H9 (cell line): ENCODE measurements at regions not wholly inside any gene's neighbourhood (a gene's known extent, or its start where the extent isn't known, plus 50 kb on each side); places are given as distances from the start of the nearest gene placed in this dataset.

ENCODE experiments used
- DNase-seq: peaks from one replicate; pipeline ENCODE4 v3.0.0-alpha.2; 2017
- H2AFZ ChIP-seq: one replicate; pipeline ENCODE4 v1.6.1; 2013; ENCODE audit warnings: mild to moderate bottlenecking, low read length, control low read depth, moderate library complexity
- H2AK5ac ChIP-seq: 2 replicates; pipeline ENCODE4 v1.6.1; 2013; ENCODE audit warnings: low read length, control low read depth, mixed read lengths; ENCODE audit not compliant: insufficient read length
- H2BK120ac ChIP-seq: one replicate; pipeline ENCODE4 v1.6.1; 2013; ENCODE audit warnings: low read depth, mild to moderate bottlenecking, low read length, control low read depth, inconsistent platforms; ENCODE audit not compliant: poor library complexity, severe bottlenecking
- H2BK12ac ChIP-seq: 2 replicates; pipeline ENCODE4 v1.6.1; 2013; ENCODE audit warnings: low read length, control low read depth, mixed read lengths, low read depth; ENCODE audit not compliant: insufficient read length
- H2BK15ac ChIP-seq: 2 replicates; pipeline ENCODE4 v1.6.1; 2013; ENCODE audit warnings: low read depth, low read length, control low read depth
- H2BK20ac ChIP-seq: one replicate; pipeline ENCODE4 v1.6.1; 2013; ENCODE audit warnings: low read depth, mild to moderate bottlenecking, low read length, control low read depth, inconsistent platforms; ENCODE audit not compliant: poor library complexity, severe bottlenecking
- H2BK5ac ChIP-seq: 2 replicates; pipeline ENCODE4 v1.6.1; 2013; ENCODE audit warnings: low read length, control low read depth, mixed read lengths; ENCODE audit not compliant: insufficient read length
- H3K14ac ChIP-seq: 2 replicates; pipeline ENCODE4 v1.6.1; 2013; ENCODE audit warnings: low read length, control low read depth; ENCODE audit not compliant: insufficient read depth
- H3K18ac ChIP-seq: 2 replicates; pipeline ENCODE4 v1.6.1; 2013; ENCODE audit warnings: low read depth, mild to moderate bottlenecking, mixed read lengths, low read length, control low read depth; ENCODE audit not compliant: insufficient read length
- H3K23ac ChIP-seq: 2 replicates; pipeline ENCODE4 v1.6.1; 2013; ENCODE audit warnings: low read length, control low read depth, mixed read lengths, low read depth; ENCODE audit not compliant: insufficient read length
- H3K23me2 ChIP-seq: 2 replicates; pipeline ENCODE4 v1.6.1; 2013; ENCODE audit warnings: low read depth, mild to moderate bottlenecking, mixed read lengths, low read length, control low read depth; ENCODE audit not compliant: insufficient read length, poor library complexity, severe bottlenecking
- H3K27ac ChIP-seq: 2 replicates; pipeline ENCODE4 v1.5.1; 2013; ENCODE audit warnings: low read length, control low read depth, mixed read lengths, low read depth; ENCODE audit not compliant: insufficient read length
- H3K27me3 ChIP-seq: 2 replicates; pipeline ENCODE4 v1.6.1; 2013; ENCODE audit warnings: low read length, control low read depth, inconsistent platforms; ENCODE audit not compliant: insufficient read depth
- H3K4ac ChIP-seq: 2 replicates; pipeline ENCODE4 v1.6.1; 2013; ENCODE audit warnings: low read depth, mild to moderate bottlenecking, control low read depth, inconsistent platforms, low read length, moderate library complexity
- H3K4me1 ChIP-seq: 2 replicates; pipeline ENCODE4 v1.6.1; 2013; ENCODE audit warnings: low read length, control low read depth, inconsistent platforms; ENCODE audit not compliant: insufficient read depth
- H3K4me2 ChIP-seq: 2 replicates; pipeline ENCODE4 v1.6.1; 2013; ENCODE audit warnings: low read length, control low read depth, mixed read lengths; ENCODE audit not compliant: insufficient read length, insufficient read depth
- H3K56ac ChIP-seq: 2 replicates; pipeline ENCODE4 v1.6.1; 2013; ENCODE audit warnings: low read depth, mild to moderate bottlenecking, mixed read lengths, low read length, control low read depth; ENCODE audit not compliant: insufficient read length
- H3K79me1 ChIP-seq: 2 replicates; pipeline ENCODE4 v1.6.1; 2013; ENCODE audit warnings: low read depth, mild to moderate bottlenecking, moderate library complexity, low read length, control low read depth, inconsistent platforms; ENCODE audit not compliant: insufficient read depth, poor library complexity, severe bottlenecking
- H3K79me2 ChIP-seq: 2 replicates; pipeline ENCODE4 v1.6.1; 2013; ENCODE audit warnings: low read length, control low read depth, inconsistent platforms; ENCODE audit not compliant: insufficient read depth
- H3K9ac ChIP-seq: 2 replicates; pipeline ENCODE4 v1.6.1; 2013; ENCODE audit warnings: low read length, control low read depth, mixed read lengths; ENCODE audit not compliant: insufficient read length; ENCODE audit errors: extremely low read depth
- H3K9me3 ChIP-seq: one replicate; pipeline ENCODE4 v1.6.1; 2013; ENCODE audit warnings: low read depth, low read length, inconsistent platforms; ENCODE audit not compliant: control insufficient read depth
- H3T11ph ChIP-seq: one replicate; pipeline ENCODE4 v1.6.1; 2013; ENCODE audit warnings: mild to moderate bottlenecking, low read length, control low read depth, inconsistent platforms
- H4K20me1 ChIP-seq: one replicate; pipeline ENCODE4 v1.6.1; 2013; ENCODE audit not compliant: control insufficient read depth, insufficient read length, insufficient read depth
- H4K5ac ChIP-seq: 2 replicates; pipeline ENCODE4 v1.6.1; 2013; ENCODE audit warnings: low read depth, mild to moderate bottlenecking, mixed read lengths, low read length, control low read depth; ENCODE audit not compliant: insufficient read length
- H4K8ac ChIP-seq: replicated peaks from 2 replicates; pipeline ENCODE4 v1.6.1; 2013; ENCODE audit warnings: low read length, control low read depth, mixed read lengths, low read depth; ENCODE audit not compliant: insufficient read length
- H4K91ac ChIP-seq: 2 replicates; pipeline ENCODE4 v1.6.1; 2013; ENCODE audit warnings: low read depth, mild to moderate bottlenecking, moderate library complexity, mixed read lengths, low read length, control low read depth; ENCODE audit not compliant: insufficient read length
- H3K27ac Mint-ChIP-seq, 3 experiments: 2 replicates in 2 of 3; 3 replicates in 1 of 3; pipeline ENCODE4 v1.8.0; 2020 to 2021; ENCODE audit warnings: mixed read lengths in 3 of 3, mild to moderate bottlenecking in 1 of 3, moderate library complexity in 1 of 3
- H3K27me3 Mint-ChIP-seq: 2 replicates; pipeline ENCODE4 v1.8.0; 2021; ENCODE audit warnings: low read depth, mild to moderate bottlenecking, moderate library complexity, mixed read lengths
- H3K36me3 Mint-ChIP-seq, 3 experiments: 2 replicates in 2 of 3; 3 replicates in 1 of 3; pipeline ENCODE4 v1.8.0; 2020 to 2021; ENCODE audit warnings: low read depth in 3 of 3, mixed read lengths in 3 of 3; ENCODE audit not compliant: insufficient read depth in 1 of 3
- H3K4me1 Mint-ChIP-seq, 2 experiments: 2 replicates each; pipeline ENCODE4 v1.8.0; 2020; ENCODE audit warnings: mixed read lengths in 2 of 2
- H3K4me3 Mint-ChIP-seq, 2 experiments: 2 replicates in 1 of 2; 3 replicates in 1 of 2; pipeline ENCODE4 v1.8.0; 2020 to 2021; ENCODE audit warnings: mild to moderate bottlenecking in 2 of 2, mixed read lengths in 2 of 2, moderate library complexity in 1 of 2
- H3K9me3 Mint-ChIP-seq, 2 experiments: 2 replicates in 1 of 2; 3 replicates in 1 of 2; pipeline ENCODE4 v1.8.0; 2020; ENCODE audit warnings: mild to moderate bottlenecking in 2 of 2, mixed read lengths in 2 of 2, moderate library complexity in 1 of 2
- WGBS: extraction: QIAGEN DNeasy Blood & Tissue Kit; methylation state at CpG from one replicate; pipeline ENCODE4 v1.1.7; 2013; ENCODE audit warnings: missing lambda C conversion rate, low lambda C conversion rate, mixed read lengths; ENCODE audit not compliant: insufficient read length; ENCODE audit errors: extremely low coverage; 5-methylcytosine and 5-hydroxymethylcytosine counted together
- TF ChIP-seq, protein P1 (sequence below): fragments of 200-600 bp; sonication (generic); conservative IDR thresholded peaks from 3 replicates; pipeline ENCODE4 v1.8.0; 2021; ENCODE audit warnings: antibody characterized with exemption, mild to moderate bottlenecking

DNA sequence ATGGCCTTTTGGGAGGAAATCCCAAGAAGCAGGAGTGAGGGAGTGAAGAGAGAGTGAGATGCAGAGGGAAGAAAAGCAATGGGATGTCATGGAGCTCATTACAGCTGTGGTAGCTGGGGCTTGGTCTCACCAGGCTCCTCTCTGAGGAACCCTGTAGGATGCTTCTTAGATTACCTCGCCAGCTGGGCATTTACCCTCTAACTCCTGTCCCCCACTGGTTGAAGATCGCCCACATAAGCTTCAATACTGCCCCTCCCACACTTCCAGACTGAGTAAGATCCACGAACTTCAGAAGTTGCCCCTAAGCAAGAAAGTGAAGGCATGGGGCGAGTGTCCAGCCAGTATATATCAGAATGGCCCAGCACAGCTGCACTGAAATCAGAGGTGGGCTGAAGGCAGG, 58.1 kb upstream of the SLC35B4 start:
- no peak overlapping the region for H3K18ac ChIP-seq
- no peaks in the 10 kb centered on the region for H3K4me1 ChIP-seq
- no peak overlapping the region for H2BK12ac ChIP-seq
- no peak overlapping the region for H3K27ac Mint-ChIP-seq
- no peaks in the 10 kb centered on the region for H3K9me3 ChIP-seq
- H4K20me1 ChIP-seq = no peaks in the 10 kb centered on the region
- H4K91ac ChIP-seq = no peak overlapping the region
- no peak overlapping the region for H2AK5ac ChIP-seq
- WGBS = no CpG with 5 or more reads among the region's 4 CpGs
- no peak overlapping the region for H2BK5ac ChIP-seq
- H3K9ac ChIP-seq = no peak overlapping the region
- no peak overlapping the region for H2BK120ac ChIP-seq
- no peak overlapping the region for H3K27ac ChIP-seq
- no peak overlapping the region for H3K14ac ChIP-seq
- no peak overlapping the region for H3K23ac ChIP-seq
- H3T11ph ChIP-seq = no peak overlapping the region
- H3K27me3 Mint-ChIP-seq = peaks cover 22% of the 10 kb centered on the region
- H3K4me1 Mint-ChIP-seq = no peaks in the 10 kb centered on the region; a peak in 1 of 4 replicates
- H4K8ac ChIP-seq = no peak overlapping the region
- H3K23me2 ChIP-seq = no peaks in the 10 kb centered on the region
- no peaks in the 10 kb centered on the region for H3K79me2 ChIP-seq
- no peak overlapping the region for H2BK20ac ChIP-seq
- H2BK15ac ChIP-seq = no peak overlapping the region
- H4K5ac ChIP-seq = no peak overlapping the region
- H3K36me3 Mint-ChIP-seq = no peaks in the 10 kb centered on the region; a peak in 1 of 7 replicates
- H3K56ac ChIP-seq = no peak overlapping the region
- no peak for DNase-seq
- no peak overlapping the region for H3K4me2 ChIP-seq
- no peak overlapping the region for H3K4ac ChIP-seq
- H3K4me3 Mint-ChIP-seq = no peak overlapping the region
- H3K79me1 ChIP-seq = no peaks in the 10 kb centered on the region
- peaks cover 0 to 6% of the 10 kb centered on the region in 2 experiments; a peak in 1 of 5 replicates for H3K9me3 Mint-ChIP-seq
- TF ChIP-seq, protein P1, sequence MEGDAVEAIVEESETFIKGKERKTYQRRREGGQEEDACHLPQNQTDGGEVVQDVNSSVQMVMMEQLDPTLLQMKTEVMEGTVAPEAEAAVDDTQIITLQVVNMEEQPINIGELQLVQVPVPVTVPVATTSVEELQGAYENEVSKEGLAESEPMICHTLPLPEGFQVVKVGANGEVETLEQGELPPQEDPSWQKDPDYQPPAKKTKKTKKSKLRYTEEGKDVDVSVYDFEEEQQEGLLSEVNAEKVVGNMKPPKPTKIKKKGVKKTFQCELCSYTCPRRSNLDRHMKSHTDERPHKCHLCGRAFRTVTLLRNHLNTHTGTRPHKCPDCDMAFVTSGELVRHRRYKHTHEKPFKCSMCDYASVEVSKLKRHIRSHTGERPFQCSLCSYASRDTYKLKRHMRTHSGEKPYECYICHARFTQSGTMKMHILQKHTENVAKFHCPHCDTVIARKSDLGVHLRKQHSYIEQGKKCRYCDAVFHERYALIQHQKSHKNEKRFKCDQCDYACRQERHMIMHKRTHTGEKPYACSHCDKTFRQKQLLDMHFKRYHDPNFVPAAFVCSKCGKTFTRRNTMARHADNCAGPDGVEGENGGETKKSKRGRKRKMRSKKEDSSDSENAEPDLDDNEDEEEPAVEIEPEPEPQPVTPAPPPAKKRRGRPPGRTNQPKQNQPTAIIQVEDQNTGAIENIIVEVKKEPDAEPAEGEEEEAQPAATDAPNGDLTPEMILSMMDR = no peak
- H2AFZ ChIP-seq = no peak overlapping the region
- H3K27me3 ChIP-seq = no peaks in the 10 kb centered on the region
